K562 (cell line): ENCODE measurements at regions not wholly inside any gene's neighbourhood (a gene's known extent, or its start where the extent isn't known, plus 50 kb on each side); places are given as distances from the start of the nearest gene placed in this dataset.

Source experiments
- ATF3 ChIP-seq, 2 experiments: fragments of 450-650 bp in 1 of 2; sonication (generic) in 1 of 2; formaldehyde crosslinking in 1 of 2; IDR thresholded peaks in 1 of 2; conservative IDR thresholded peaks in 1 of 2; 2 replicates each; pipeline versions ENCODE4 v1.6.1 to v1.8.1; 2016 to 2023; ENCODE audit warnings: mild to moderate bottlenecking in 2 of 2, moderate library complexity in 2 of 2, inconsistent platforms in 1 of 2, missing genetic modification reagents in 1 of 2
- JUN ChIP-seq, 2 experiments: sonication (generic) in 1 of 2; formaldehyde crosslinking in 1 of 2; IDR thresholded peaks; 2 replicates each; pipeline versions ENCODE4 v1.6.1 to v1.8.0; 2012 to 2022; ENCODE audit warnings: borderline replicate concordance in 2 of 2, mild to moderate bottlenecking in 2 of 2, improper control_type of control experiment in 1 of 2, low read depth in 1 of 2, low read length in 1 of 2, missing genetic modification reagents in 1 of 2
- MTA1 ChIP-seq: fragments of 450-650 bp; IDR thresholded peaks from 2 replicates; pipeline ENCODE4 v1.6.1; 2017; ENCODE audit warnings: borderline replicate concordance
- TF ChIP-seq, protein P1 (sequence below): fragments of 450-650 bp; IDR thresholded peaks from 2 replicates; pipeline ENCODE4 v1.6.1; 2016; ENCODE audit warnings: missing biosample characterization, missing genetic modification characterization

DNA sequence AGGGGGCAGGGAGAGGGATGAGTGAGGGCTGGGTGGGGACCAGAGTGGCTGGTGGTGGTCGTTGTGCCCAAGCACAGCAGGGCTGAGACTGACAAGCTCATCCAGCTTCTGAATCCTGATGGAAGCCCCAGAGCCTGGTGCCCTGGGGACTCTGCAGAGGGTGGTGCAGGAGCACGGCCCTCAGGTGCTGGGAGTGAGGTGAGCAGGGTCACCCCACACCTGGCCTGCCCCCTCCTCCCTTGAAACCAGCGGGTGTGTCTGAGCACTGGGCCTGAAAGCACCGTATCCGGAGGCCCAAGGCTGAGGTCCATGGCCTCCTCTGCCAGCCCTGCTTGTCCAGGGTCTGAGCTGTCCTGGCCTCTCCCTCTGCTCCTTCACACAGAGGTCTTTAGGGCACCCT is 218.2 kb downstream of the ZNF248 start:
- no peak for TF ChIP-seq JUN (IDR thresholded peaks at IDR 0.05; ENCODE audit: borderline replicate concordance, low read depth, low read length)
- no peak for TF ChIP-seq JUN (CRISPR knock-in tag; IDR thresholded peaks at IDR 0.05; ENCODE audit: borderline replicate concordance)
- TF ChIP-seq ATF3 (IDR thresholded peaks at IDR 0.05), result no peak
- no peak for TF ChIP-seq ATF3 (CRISPR knock-in tag; conservative IDR thresholded peaks at IDR 0.05)
- TF ChIP-seq, protein P1, sequence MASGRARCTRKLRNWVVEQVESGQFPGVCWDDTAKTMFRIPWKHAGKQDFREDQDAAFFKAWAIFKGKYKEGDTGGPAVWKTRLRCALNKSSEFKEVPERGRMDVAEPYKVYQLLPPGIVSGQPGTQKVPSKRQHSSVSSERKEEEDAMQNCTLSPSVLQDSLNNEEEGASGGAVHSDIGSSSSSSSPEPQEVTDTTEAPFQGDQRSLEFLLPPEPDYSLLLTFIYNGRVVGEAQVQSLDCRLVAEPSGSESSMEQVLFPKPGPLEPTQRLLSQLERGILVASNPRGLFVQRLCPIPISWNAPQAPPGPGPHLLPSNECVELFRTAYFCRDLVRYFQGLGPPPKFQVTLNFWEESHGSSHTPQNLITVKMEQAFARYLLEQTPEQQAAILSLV (tag), result no peak
- no peak for TF ChIP-seq MTA1
